ENCODE measurements at regions not wholly inside any gene's neighbourhood (a gene's known extent, or its start where the extent isn't known, plus 50 kb on each side); places are given as distances from the start of the nearest gene placed in this dataset.

DNA sequence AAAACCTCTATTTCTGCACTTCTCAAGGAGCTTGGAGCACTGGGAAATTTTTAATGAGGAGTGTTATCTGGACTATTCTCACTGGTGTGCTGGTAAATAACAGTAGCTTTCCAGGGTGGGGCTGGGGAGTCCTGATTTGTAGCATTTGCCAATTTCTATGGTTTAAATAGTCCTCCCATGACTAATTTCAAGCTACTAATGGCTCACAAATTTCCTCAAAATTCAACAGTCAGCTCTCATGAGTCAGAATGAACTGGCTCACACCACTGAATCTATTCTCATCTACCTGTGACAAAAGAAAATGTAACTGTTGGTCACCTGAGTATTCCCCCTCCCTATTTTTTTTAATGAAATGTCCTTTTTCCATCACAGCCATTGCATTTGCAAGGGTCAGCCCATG lies 449.6 kb downstream of the KIF16B start:
- DNase-seq (ENCODE audit: low spot score) (no peak), ATAC-seq (no peak)
- peaks cover 2% of the 10 kb centered on the region; the same call in 1 of the 2 replicates for H3K36me3 Mint-ChIP-seq
- H3K4me3 Mint-ChIP-seq, result no peak overlapping the region
- H3K9me3 Mint-ChIP-seq, result peaks cover 22% of the 10 kb centered on the region
- no peak overlapping the region for H3K27ac Mint-ChIP-seq
- H3K4me1 Mint-ChIP-seq, result no peaks in the 10 kb centered on the region
- no peaks in the 10 kb centered on the region for H3K27me3 Mint-ChIP-seq (ENCODE audit: low read depth)
- POLR2A ChIA-PET, result no interaction called here
- TF ChIP-seq, protein P1, sequence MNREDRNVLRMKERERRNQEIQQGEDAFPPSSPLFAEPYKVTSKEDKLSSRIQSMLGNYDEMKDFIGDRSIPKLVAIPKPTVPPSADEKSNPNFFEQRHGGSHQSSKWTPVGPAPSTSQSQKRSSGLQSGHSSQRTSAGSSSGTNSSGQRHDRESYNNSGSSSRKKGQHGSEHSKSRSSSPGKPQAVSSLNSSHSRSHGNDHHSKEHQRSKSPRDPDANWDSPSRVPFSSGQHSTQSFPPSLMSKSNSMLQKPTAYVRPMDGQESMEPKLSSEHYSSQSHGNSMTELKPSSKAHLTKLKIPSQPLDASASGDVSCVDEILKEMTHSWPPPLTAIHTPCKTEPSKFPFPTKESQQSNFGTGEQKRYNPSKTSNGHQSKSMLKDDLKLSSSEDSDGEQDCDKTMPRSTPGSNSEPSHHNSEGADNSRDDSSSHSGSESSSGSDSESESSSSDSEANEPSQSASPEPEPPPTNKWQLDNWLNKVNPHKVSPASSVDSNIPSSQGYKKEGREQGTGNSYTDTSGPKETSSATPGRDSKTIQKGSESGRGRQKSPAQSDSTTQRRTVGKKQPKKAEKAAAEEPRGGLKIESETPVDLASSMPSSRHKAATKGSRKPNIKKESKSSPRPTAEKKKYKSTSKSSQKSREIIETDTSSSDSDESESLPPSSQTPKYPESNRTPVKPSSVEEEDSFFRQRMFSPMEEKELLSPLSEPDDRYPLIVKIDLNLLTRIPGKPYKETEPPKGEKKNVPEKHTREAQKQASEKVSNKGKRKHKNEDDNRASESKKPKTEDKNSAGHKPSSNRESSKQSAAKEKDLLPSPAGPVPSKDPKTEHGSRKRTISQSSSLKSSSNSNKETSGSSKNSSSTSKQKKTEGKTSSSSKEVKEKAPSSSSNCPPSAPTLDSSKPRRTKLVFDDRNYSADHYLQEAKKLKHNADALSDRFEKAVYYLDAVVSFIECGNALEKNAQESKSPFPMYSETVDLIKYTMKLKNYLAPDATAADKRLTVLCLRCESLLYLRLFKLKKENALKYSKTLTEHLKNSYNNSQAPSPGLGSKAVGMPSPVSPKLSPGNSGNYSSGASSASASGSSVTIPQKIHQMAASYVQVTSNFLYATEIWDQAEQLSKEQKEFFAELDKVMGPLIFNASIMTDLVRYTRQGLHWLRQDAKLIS (CRISPR knock-in tag; IDR thresholded peaks at IDR 0.05; ENCODE audit: borderline replicate concordance), result no peak
- TF ChIP-seq ZNF121 (CRISPR knock-in tag; IDR thresholded peaks at IDR 0.05), result no peak
- CTCF ChIA-PET, result no interaction called here

DNA sequence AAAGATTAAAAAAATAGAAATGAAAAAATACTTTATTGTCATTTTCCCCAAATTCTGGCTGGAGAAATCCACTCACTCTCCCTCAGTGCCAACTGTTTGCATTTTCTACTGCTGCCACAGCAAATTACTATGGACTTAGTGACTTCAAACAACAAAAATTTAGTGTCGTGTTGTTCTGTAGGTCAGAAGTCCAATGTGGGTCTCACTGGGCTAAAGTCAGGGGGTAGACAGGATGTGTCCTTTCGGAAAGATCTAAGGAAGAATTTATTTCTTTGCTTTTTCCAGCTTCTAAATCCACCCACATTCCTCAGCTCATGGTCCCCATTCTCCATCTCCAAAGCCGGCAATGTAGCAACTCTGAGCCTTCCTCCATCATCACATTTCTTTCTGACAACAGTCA lies 453.3 kb downstream of the KIF16B start:
- ChIA-PET CTCF (no interaction called here), POLR2A (interaction anchor here (0.6 kb wide), 1 partner anchor 48 kb away, joined by 3 read pairs; no protein-coding TSS in a partner anchor)
- H3K27me3 Mint-ChIP-seq (ENCODE audit: low read depth), result no peaks in the 10 kb centered on the region
- no peaks in the 10 kb centered on the region for H3K4me1 Mint-ChIP-seq
- H3K27ac Mint-ChIP-seq, result no peak overlapping the region
- no peak overlapping the region for H3K4me3 Mint-ChIP-seq
- no peak for TF ChIP-seq ZMAT4 (CRISPR knock-in tag; IDR thresholded peaks at IDR 0.05)
- no peak for TF ChIP-seq KAT7 (CRISPR knock-in tag; IDR thresholded peaks at IDR 0.05; ENCODE audit: borderline replicate concordance)
- no peak for TF ChIP-seq NFYB (CRISPR knock-in tag; conservative IDR thresholded peaks at IDR 0.05; ENCODE audit: low read depth)
- TF ChIP-seq JAZF1 (CRISPR knock-in tag; IDR thresholded peaks at IDR 0.05), result no peak
- TF ChIP-seq AR (CRISPR knock-in tag; IDR thresholded peaks at IDR 0.05), result no peak
- TF ChIP-seq GTF2I (CRISPR knock-in tag; conservative IDR thresholded peaks at IDR 0.05), result no peak
- TF ChIP-seq OVOL2 (CRISPR knock-in tag; IDR thresholded peaks at IDR 0.05; ENCODE audit: borderline replicate concordance), result no peak
- TF ChIP-seq ZNF121 (CRISPR knock-in tag; IDR thresholded peaks at IDR 0.05), result no peak
- TF ChIP-seq ZNF263 (CRISPR knock-in tag; IDR thresholded peaks at IDR 0.05; ENCODE audit: low read depth), result no peak
- no peak for TF ChIP-seq ZNF671 (CRISPR knock-in tag; IDR thresholded peaks at IDR 0.05)
- TF ChIP-seq, protein P2, sequence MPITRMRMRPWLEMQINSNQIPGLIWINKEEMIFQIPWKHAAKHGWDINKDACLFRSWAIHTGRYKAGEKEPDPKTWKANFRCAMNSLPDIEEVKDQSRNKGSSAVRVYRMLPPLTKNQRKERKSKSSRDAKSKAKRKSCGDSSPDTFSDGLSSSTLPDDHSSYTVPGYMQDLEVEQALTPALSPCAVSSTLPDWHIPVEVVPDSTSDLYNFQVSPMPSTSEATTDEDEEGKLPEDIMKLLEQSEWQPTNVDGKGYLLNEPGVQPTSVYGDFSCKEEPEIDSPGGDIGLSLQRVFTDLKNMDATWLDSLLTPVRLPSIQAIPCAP (CRISPR knock-in tag; IDR thresholded peaks at IDR 0.05), result no peak
- TF ChIP-seq NFATC4 (CRISPR knock-in tag; IDR thresholded peaks at IDR 0.05), result no peak
- H3K9me3 Mint-ChIP-seq, result peaks cover 10% of the 10 kb centered on the region
- DNase-seq (ENCODE audit: low spot score) (no peak), ATAC-seq (no peak)
- H3K36me3 Mint-ChIP-seq, result no peaks in the 10 kb centered on the region

GRCh38 chr20:16115911-16116552 lies 457.2 kb downstream of the KIF16B start:
- ATAC-seq, result no peak
- H3K36me3 Mint-ChIP-seq, result no peaks in the 10 kb centered on the region; the same call in 1 of the 2 replicates
- H3K27ac Mint-ChIP-seq, result no peak overlapping the region
- H3K9me3 Mint-ChIP-seq, result peaks cover 16% of the 10 kb centered on the region
- no peaks in the 10 kb centered on the region for H3K27me3 Mint-ChIP-seq (ENCODE audit: low read depth)
- ChIA-PET POLR2A (no interaction called here), CTCF (no interaction called here)
- H3K4me3 Mint-ChIP-seq, result no peak overlapping the region
- DNase-seq (ENCODE audit: low spot score), result peak; percentile 11
- no peaks in the 10 kb centered on the region for H3K4me1 Mint-ChIP-seq
- no peak for TF ChIP-seq ATF1 (CRISPR knock-in tag; IDR thresholded peaks at IDR 0.05)
- no peak for TF ChIP-seq CBFB (CRISPR knock-in tag; IDR thresholded peaks at IDR 0.05; ENCODE audit: low read depth)
- TF ChIP-seq AR (CRISPR knock-in tag; IDR thresholded peaks at IDR 0.05), result no peak
- no peak for TF ChIP-seq ARID4B (CRISPR knock-in tag; IDR thresholded peaks at IDR 0.05; ENCODE audit: borderline replicate concordance)
